ENCODE measurements at regions not wholly inside any gene's neighbourhood (a gene's known extent, or its start where the extent isn't known, plus 50 kb on each side); places are given as distances from the start of the nearest gene placed in this dataset.

- no peaks in the 10 kb centered on the region for H4K20me1 ChIP-seq (ENCODE audit: insufficient read depth, low read length)
Observed at GRCh38 chr7:41244246-41244645, 458.6 kb downstream of the INHBA start.

GRCh38 chr7:41241641-41242040 is 461.2 kb downstream of the INHBA start:
- no peaks in the 10 kb centered on the region for H3K27me3 ChIP-seq (ENCODE audit: insufficient read depth, low read length)
- no peaks in the 10 kb centered on the region for H3K9me3 ChIP-seq (ENCODE audit: low read depth, low read length)
- H3K79me2 ChIP-seq (ENCODE audit: insufficient read depth, low read length): no peaks in the 10 kb centered on the region
- no peak for TF ChIP-seq CTCF (IDR thresholded peaks at IDR 0.05; ENCODE audit: extremely low read depth, low read depth, low read length)
- H3K36me3 ChIP-seq (ENCODE audit: insufficient read depth, low read length): no peaks in the 10 kb centered on the region
- no peak overlapping the region for H3K4me2 ChIP-seq (ENCODE audit: insufficient read depth, low read length)
- no peak for DNase-seq (ENCODE audit: insufficient read length, low spot score, missing footprints)
- H3K4me3 ChIP-seq (ENCODE audit: insufficient read depth, low read length): no peak overlapping the region
- peaks cover 24% of the 10 kb centered on the region for H3K4me1 ChIP-seq (ENCODE audit: insufficient read depth, low read length)
- no peak overlapping the region for H3K27ac ChIP-seq (ENCODE audit: low read depth, low read length)
- H4K20me1 ChIP-seq (ENCODE audit: insufficient read depth, low read length): no peaks in the 10 kb centered on the region
- no peak overlapping the region for H2AFZ ChIP-seq (ENCODE audit: low read length)

More at GRCh38 chr7:41244246-41244645, 458.6 kb downstream of the INHBA start:
- H3K4me2 ChIP-seq (ENCODE audit: insufficient read depth, low read length): peak overlapping the region; percentile 30
- no peaks in the 10 kb centered on the region for H3K36me3 ChIP-seq (ENCODE audit: insufficient read depth, low read length)
- peak overlapping the region; percentile 54 for H2AFZ ChIP-seq (ENCODE audit: low read length)
- peaks cover 13% of the 10 kb centered on the region for H3K4me1 ChIP-seq (ENCODE audit: insufficient read depth, low read length)
- H3K27me3 ChIP-seq (ENCODE audit: insufficient read depth, low read length): no peaks in the 10 kb centered on the region
- H3K9me3 ChIP-seq (ENCODE audit: low read depth, low read length): no peaks in the 10 kb centered on the region
- TF ChIP-seq CTCF (IDR thresholded peaks at IDR 0.05; ENCODE audit: extremely low read depth, low read depth, low read length): no peak
- no peaks in the 10 kb centered on the region for H3K79me2 ChIP-seq (ENCODE audit: insufficient read depth, low read length)
- H3K27ac ChIP-seq (ENCODE audit: low read depth, low read length): peak overlapping the region; percentile 39
- peak; percentile 18 for DNase-seq (ENCODE audit: insufficient read length, low spot score, missing footprints)
- H3K4me3 ChIP-seq (ENCODE audit: insufficient read depth, low read length): no peak overlapping the region

DNA sequence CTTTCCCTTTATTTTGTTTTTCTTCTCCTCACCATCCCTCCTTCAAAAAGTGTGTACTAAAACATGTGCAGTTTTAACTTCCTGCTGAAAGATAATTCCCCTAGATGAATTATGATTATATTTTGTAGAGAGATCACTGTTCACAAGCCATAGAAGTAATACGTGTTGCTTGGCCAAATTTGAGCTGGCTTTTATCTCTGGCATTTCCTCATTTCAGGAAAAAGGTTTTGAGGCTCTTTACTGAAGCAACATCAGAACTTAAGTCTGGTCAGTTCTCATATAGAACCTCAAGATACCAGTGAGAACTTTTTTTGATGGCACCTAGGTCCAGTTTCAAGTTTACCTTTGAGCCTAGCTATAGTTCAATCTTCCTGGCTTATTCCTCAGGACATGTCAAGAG is 463.3 kb downstream of the INHBA start:
- Histone ChIP-seq H3K9me3 (ENCODE audit: low read depth, low read length) (no peaks in the 10 kb centered on the region), H3K4me2 (ENCODE audit: insufficient read depth, low read length) (no peak overlapping the region), H3K79me2 (ENCODE audit: insufficient read depth, low read length) (no peaks in the 10 kb centered on the region), H3K36me3 (ENCODE audit: insufficient read depth, low read length) (no peaks in the 10 kb centered on the region), H3K4me3 (ENCODE audit: insufficient read depth, low read length) (no peak overlapping the region), H2AFZ (ENCODE audit: low read length) (no peak overlapping the region), H4K20me1 (ENCODE audit: insufficient read depth, low read length) (no peaks in the 10 kb centered on the region), H3K27ac (ENCODE audit: low read depth, low read length) (no peak overlapping the region), H3K4me1 (ENCODE audit: insufficient read depth, low read length) (peaks cover 27% of the 10 kb centered on the region), H3K27me3 (ENCODE audit: insufficient read depth, low read length) (no peaks in the 10 kb centered on the region)
- DNase-seq (ENCODE audit: insufficient read length, low spot score, missing footprints): no peak
- no peak for TF ChIP-seq CTCF (IDR thresholded peaks at IDR 0.05; ENCODE audit: extremely low read depth, low read depth, low read length)

DNA sequence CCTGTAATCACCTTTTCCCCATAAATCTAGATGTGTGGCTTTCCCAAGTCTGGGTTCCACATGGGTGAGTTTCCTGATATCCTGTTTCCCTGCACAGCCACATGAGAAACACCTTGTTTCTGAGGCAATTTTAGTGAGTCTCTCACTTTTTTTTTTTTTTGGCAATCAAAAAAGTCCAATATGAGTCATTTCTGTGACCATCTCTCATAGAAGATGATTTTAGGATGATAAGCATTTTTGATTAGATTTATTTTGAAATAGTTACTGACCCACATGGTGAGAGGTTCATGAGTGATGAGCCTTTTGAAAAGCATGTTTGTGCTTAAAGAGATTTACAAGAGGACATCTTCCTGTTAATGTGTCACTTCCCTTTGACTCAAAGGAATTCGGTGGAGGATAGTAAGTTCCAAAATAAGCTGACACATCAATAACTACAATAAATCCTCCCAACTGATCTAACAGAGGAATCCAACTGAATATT is 464.0 kb downstream of the INHBA start:
- no peak for DNase-seq (ENCODE audit: insufficient read length, low spot score, missing footprints)
- no peaks in the 10 kb centered on the region for H4K20me1 ChIP-seq (ENCODE audit: insufficient read depth, low read length)
- H3K4me2 ChIP-seq (ENCODE audit: insufficient read depth, low read length): no peak overlapping the region

More for the DNA sequence above, 464.0 kb downstream of the INHBA start:
- no peak for TF ChIP-seq CTCF (IDR thresholded peaks at IDR 0.05; ENCODE audit: extremely low read depth, low read depth, low read length)
- no peaks in the 10 kb centered on the region for H3K9me3 ChIP-seq (ENCODE audit: low read depth, low read length)
- H3K4me3 ChIP-seq (ENCODE audit: insufficient read depth, low read length): no peak overlapping the region
- no peaks in the 10 kb centered on the region for H3K36me3 ChIP-seq (ENCODE audit: insufficient read depth, low read length)
- H3K4me1 ChIP-seq (ENCODE audit: insufficient read depth, low read length): peaks cover 28% of the 10 kb centered on the region
- peak overlapping the region; percentile 3 for H3K27ac ChIP-seq (ENCODE audit: low read depth, low read length)
- no peak overlapping the region for H2AFZ ChIP-seq (ENCODE audit: low read length)
- no peaks in the 10 kb centered on the region for H3K27me3 ChIP-seq (ENCODE audit: insufficient read depth, low read length)
- no peaks in the 10 kb centered on the region for H3K79me2 ChIP-seq (ENCODE audit: insufficient read depth, low read length)

Measured in osteoblast (primary cell).